Stimulated activated CD4-positive, alpha-beta T cell treated with anti-CD3 and anti-CD28 coated beads, TNF-alpha, amount 100 ng/mL, for 24 hours (primary cell): ENCODE measurements at regions not wholly inside any gene's neighbourhood (a gene's known extent, or its start where the extent isn't known, plus 50 kb on each side); places are given as distances from the start of the nearest gene placed in this dataset.

Source experiments
- DNase-seq, 3 experiments: peaks; one replicate each; pipeline ENCODE4 v3.0.0-alpha.2; 2020; ENCODE audit warnings: low read depth in 3 of 3

DNA sequence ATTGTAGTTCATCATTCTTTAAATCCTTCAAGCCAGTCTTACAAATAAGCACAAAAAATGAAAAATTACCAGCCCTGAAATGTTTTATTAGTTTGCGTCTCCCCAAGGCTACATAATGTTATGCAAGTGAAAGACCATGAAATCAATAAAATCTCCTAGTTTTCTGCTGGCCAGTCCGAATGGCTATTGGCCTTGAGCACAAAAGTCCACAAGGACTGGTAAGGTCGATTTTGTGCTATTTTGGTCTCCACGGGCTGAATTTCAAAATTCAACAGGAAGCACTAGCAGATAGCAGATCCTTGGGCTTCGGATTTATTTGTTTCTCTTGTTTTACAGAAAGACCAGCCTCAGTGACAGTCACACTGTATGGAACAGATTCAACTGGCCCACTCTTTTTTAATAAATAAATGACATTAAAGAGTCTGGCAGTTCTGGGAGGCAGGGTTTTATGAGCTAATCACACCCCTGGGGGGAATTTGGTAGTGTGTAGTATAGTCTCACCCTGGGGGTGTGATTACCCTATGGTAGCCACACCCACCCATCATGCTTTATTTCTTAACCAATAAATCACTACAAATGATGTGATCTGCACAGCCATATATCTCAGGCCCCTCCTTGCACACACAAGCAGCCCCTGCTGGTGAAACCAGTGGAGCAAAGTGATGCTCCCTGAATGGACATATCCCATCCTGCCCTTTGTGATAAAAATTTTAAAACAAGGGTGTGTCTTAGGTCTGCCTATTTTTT is 51.1 kb upstream of the TMEM33 start:
- no peak for DNase-seq

DNA sequence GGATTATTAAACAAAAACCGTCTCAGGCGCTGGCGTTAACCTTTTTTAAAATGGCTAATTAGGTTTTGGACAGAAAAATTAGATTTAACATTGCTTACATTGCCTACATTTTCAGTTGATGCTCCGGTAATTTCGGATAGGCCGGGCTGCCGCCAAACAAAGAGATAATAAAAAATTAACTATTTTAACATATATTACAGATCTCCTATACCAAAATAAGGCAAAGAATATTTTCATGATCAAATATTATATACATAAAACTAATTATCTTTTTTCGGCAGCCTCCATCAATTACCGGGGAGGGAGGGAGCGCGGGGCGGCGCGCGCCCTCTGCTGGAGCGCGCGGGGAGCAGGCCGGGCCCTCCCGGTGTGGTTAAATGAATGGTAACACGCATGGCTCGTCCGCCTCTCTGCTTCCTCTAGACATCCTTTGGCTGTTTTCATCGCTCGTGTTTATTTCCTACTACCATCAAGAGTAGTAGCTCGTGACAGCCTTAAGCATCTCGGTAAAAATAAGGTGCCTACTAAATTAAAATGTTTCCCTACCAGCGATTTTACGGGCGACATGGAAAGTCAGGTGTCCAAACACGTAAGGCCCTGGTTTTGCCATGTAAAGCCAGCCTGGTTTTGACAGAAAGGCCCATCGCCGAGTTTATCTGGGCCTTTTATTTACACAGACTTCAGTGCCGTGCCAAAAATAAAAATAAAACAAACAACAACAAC is 52.4 kb upstream of the TMEM33 start:
- DNase-seq: peak; percentile 22 to 48 (median 37)

DNA sequence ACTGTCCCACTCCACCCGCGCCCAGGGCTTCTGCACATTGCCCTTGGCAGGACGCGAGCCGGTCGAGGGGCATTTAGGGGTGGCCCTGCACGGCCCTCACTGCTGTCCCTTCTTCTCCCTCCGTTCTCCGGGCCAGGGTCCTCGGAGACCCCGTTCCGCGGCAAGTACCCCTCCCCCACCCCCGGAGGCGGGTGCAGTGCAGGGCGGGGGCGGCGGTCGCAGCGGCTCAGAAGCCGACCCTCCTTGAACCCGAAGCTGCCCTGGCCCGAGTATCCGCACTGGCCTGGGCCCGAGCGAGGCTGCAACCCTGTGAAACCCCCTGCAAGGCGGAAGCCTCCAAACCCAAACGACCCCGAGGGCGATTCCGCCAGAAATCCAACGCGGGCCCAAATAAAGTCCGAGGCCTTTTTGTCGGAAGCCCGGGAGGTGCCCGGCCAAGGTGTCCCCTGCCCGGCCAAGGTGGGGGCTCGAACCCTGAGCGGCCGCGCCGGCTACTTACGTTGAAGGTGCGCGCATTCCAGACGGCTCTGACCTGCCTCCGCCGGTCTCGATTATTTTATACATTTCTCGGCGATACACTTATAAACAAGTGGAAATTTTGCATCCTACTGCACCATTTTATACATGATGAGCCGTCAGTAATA is 53.1 kb upstream of the TMEM33 start:
- no peak for DNase-seq

DNA sequence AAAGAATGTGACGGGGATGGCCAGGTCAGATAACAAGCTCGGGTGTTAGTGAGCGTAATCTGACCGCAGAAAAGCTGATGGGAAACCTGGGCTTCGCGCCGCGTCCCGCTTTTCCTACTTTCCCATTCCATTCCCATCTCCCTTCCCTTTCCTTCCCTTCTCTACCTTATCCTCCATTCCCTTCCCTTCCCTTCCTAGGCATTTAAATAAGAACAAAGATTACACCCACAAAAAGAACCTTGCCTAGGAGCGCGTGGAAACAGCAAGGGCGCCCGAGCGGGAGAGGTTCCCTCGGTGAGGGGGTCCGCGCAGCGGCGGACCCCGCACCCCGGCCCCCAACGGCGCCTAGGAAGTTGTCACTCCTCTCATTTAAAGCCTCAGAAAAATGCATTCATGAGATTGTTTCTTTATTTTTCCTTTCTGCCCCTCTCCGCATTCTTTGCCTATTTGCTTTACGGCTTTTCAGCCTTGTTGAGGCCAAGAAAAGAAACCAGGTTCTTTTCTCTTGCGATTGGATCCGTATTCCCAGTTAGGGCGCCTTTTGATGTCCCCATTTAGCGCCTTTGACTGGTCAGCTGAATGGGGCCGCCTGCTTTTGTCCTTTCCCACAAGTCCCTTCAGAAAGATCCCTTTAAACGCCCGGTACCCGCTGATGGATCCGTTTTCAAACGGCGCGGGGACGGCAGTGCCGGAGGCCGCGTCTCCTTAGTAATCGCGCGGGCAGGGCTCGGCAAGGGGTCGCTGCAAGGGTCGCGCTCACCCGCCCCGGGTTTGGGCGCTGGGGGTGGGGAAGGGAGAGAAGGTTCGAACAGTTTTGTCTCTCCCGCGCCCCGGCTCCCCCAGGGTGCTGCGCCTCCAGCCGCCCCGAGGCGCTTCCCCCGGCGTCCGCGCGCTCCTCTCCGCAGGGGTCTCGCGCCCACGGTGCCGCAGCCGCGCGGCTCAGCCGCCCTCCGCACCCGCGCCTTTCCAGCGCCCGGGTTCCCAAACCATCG is 54.1 kb upstream of the TMEM33 start:
- no peak for DNase-seq

DNA sequence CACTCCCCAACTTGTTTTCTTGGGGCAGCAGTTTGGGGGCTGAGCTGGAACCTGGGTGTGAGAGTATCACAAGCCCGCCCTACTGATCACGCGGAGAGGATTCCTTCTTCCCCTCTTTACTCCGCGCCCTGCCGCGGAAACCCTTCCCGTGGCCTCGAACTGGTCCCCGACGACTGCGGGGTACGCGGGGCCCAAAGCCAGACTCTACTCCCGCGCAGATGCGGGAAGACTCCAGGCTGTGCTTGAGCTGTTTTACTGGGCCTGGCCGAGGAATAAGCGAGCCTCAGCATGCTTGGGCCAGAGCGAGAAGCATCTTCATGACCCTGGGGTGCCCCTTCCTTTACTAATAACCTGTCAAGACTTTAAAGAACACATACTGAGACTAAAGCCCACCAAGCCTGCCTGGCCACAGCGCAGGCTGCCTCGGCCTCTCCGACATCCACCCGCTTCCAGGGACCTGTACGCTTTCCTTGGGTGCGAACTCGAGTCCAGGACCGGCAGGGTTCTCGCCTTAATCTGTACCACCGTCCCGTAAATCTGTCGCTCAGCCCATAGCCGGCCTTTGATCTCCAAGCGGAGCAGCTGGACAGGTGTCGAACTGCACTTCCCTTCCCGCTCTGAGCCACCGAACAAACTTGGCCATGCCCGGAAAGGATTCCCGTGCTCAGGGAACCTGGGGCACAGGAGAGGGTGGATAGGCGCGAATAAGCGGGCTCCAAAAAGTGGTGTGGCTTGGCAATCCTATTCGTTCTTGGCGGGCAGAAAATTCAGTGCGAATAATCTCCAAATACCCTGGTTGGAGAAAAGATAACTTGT is 55.0 kb upstream of the TMEM33 start:
- no peak for DNase-seq

DNA sequence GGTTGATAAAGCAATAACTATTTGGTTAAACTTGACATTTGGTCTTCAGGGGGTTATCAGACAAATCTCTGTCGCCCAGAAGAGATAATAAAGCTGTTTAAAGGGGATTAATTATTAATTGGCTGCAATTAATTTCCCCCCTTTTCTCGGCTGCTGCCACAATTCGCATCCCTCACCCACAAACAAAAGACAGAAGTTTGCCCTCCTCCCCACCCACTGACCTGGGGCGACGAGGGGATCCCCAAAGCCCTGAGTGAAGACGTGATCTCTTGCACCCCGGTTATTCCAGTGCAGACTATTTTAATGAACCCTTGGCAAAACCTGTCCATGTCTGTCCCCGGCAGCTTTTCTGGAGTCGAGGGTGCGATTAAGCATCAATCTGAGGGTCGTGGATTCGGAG is 55.7 kb upstream of the TMEM33 start:
- DNase-seq: no peak

DNA sequence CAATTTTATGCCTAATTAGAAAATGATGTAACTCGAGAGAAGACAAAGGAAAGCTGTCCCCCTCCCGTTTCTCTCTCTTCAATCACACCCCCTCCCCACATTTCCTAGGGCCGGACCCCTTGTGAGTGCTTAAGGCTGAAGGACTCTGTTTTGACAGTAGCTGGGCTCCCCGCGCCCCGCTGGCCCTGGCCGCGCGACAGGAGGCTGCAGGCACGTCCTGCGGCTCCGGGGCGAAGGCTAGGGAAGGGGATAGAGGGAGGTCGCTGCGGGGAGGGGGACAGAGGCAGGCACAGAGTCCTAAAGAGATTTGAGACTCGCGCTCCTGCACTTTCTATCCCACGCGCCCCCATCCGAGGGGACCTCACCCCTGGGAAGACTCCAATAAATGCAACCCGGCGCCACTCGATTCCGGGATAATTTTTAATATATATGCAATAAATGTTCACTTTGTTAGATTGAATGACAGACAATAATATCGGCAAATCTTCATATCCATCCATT is 56.2 kb upstream of the TMEM33 start:
- no peak for DNase-seq

DNA sequence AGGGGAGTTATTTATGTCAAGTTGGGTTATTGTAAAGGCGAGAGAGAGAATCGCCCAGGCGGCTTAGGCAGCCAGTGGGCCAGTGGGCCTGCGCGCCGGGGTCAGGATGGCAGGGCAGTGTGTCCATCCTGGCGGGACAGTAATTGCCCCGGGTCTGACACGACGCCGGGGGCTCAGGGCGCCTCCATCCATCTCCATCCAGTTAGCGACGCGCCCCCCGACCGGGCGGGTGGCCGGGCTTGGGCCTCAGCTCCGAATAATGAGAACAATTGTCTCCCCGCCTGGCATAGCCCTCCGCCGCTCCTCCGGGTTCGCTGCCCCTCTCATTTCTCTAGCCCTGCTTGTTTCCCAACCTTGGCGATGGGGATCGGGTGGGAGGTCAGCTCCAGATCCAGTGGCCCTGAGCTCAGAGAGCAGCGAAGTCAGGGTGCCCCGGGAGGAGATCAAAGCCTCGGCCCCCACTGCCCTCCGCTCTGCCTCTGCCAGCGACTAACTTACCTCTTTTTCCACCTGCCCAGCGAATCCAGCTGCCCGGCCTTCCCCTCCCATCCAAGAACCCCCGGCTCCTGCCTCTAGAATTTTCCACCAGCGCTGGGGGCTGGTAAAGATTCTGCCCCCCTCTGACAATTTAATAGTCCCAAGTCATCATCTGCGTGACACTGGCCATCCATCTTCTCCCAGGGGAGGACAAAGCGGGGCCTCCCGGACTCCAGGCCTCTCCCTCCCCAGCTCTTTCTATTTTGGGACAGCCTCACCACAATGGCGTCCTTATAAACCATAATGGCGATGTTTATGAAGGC is 56.9 kb upstream of the TMEM33 start:
- DNase-seq: no peak

DNA sequence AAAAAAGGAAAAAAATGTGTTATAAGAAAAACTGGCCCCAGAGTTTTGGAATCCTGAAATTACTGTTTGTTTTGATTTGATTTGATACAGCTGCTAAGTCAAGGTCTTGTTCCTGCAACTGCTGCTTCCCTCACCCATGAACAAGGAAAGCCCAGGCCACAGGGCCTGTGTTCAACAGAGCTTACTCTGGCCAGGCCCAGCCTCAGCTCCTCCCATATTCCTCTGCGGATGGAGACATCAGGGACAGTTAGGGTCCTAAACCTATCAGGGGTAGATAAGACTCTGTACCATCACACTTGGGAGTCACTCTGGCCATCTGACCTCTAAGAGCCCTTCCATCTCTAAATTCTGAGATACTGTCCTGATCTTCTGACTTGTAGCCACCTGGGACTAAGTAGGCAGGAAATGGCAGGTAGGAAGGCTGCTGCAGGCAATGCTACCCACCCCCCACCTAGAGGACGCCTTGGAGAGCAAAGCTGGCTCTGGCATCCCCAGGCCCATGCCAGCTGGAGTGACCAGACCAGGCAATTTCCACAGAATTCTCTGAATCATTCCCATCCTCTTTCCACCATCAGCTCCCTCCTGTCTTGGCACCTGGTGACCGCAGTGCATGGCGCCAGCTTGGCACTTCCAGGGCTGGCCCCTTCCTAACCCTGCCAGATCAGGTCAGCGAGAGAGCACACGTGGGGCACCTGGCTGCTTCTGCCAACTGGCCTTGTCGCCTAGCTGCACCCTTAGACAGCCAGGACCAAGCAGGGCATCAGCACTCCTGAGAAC is 58.0 kb upstream of the TMEM33 start:
- DNase-seq: no peak

DNA sequence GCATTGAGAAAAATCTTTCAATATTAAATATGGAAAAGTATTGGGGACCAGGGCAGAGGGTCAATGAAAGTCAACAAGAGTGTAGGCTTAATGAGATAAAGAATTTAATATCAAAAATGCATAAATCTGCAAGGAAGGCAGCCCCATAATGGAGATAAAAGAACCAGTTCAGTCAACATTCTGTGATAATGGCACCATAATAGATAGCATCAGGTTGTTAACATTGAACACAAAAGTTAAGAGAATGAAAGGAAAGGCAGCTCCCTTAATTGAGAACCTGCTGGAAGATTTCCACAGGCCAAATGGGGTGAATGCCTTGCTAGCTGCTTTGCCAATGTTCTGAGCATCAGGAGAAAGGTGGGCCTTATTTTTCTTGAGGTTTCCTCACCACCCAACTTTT is 60.4 kb upstream of the TMEM33 start:
- no peak for DNase-seq

DNA sequence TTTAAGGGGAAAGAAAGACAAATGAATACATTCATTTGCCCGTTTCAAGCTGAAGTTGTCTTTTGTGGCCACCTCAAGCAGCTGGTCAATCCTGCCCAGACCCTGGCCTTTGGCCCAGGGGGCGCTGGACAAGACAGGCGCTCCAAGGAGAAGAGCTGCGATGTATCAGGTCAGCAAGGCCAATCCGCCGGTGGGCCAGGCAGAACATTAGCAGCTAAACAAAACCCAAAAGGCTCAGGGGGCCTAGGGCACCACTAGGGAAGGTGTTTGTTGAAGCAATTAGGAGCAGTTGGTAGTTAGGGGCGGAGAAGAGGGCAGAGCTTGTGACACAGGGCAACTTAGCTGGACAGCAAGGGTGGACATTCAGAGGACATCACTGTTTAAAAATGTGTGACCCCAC is 60.8 kb upstream of the TMEM33 start:
- no peak for DNase-seq

DNA sequence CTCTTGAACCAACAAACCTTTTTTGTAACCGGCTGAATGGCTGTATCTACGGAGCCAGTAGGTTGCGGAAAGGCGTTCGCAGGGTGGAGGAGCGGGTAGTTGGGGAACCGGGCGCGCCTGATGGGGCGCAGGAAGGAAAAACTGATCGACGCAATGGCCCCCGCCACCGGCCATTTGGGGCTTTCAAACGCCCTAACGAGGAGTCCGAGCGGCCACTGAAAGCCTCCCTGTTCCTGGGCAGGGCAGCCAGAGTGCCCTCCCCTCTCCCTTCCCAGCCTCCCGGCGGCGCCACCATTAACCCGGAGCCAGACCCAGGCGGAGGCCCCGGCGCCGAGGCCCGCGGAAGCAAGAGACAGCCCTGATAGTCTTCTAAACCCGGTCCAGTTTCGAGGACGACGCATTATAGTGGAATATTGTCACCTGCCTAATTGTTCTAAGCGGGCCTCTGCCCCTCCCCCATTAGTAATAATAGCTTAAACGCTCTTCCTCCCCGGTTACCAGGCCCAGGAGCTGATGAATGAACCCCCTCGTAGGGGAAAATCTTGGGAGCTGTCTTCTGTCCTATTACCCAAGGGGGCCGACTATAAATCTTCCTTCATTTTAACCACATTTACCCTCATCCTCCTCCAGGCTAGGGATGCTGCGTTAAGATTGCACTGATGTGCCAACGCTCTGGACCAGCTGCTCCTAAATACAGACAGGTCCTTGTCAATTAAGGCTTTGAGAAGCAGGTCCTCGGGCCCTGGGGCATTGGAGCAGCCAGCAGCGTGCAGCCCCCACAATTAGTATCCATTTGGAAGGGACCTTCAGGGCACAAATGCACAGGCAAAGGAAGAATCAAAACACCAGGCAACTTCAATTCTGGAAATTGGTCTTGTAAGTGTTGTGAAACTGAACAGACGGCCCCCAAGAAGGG is 61.6 kb upstream of the TMEM33 start:
- no peak for DNase-seq

DNA sequence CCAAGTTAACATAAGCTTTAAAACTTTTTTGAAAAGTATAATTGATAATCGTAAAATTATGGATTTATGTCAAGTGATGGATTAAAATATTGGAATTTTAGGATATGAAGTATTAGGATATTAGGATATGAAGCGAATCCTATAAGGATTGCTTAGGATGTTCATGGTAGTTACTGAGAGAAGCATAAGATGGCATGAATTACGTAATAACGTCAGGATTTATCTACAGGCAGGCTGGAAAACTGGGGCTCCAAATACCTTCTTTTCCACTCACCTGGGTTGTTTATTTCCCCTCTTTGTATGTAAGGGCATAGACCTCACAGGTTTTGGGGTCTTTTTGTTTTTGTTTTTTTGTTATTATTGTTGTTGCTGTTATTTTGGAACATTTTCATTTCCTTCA is 65.2 kb upstream of the TMEM33 start:
- no peak for DNase-seq

DNA sequence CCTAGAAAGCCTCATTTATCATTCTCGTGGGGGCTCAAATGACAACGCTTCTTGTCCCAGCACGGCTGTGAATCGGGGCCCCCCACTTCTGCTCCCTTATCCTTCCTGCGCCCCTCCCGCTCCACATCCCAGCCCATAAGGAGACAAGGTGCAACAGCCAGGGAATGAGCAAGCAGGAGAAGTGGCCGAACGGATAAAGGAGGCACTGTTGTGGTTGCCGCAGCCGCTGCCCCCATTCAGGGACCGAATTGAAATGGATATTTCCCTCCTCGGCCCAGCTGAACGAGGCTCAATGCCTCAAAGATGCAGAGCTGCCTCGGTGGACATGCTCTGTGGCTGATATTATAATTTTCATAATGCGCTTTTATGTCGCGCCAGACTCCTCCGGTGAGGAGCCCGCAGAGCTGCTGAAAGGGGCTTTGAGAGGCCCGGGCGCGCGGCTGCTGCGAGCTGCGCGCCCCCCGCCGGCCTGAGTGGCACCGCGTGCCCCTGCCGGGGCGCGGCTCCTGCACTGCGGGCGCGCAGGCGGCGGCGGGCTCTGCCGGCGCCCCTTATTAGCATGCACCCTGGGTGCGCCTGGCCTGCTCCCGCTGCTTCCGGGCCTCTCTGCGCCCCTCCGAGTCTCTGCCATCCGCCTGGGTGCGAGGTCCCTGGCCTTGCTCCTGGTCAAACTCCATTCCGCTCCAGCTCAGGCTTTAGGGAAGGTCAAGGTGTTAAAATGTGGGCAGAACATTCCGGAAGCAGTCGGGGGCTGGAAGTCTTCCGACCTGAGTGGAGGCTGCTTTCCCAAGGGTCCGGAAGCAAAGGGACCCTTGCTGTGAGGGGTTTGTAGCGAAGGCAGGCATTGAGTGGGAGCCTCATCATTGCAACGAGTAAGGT is 68.2 kb upstream of the TMEM33 start:
- no peak for DNase-seq

DNA sequence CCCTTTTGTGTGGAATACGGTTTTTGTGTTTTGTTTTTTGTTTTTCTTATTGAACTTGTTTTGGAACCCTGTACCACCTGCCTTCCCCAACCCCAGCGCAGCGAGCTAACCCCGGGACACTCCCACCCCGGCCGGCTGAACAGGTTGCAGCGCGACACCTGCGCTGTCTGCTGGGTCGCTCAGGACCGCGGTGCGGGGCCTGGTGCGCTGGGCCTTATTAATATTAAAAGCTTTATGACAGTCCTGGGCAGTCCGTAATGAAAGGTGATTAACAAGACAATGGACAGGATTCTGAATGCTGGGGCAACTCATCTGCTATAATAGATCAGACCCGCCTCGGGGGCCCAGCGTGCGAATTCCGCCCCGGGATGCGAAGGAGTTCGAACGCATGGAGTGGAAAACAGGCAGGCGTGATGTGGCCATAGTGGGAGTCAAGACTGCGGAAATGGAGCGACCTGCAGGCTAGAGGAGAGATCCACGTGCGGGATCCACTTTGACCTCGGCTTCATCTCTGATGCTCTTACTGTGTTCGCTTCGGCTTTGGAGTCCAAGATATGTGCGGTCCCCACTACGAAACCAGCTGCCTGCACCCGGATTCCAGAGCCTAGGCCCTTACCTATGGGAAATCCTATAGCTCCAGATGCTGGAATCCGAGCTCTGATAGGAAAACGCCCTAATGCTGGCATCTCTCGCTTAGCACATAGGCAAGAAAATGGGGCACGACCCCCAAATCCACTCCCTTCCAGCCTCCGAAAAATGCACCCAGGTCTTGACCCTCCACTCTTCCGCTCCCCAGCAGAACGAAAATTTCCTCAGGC is 69.0 kb upstream of the TMEM33 start:
- DNase-seq: no peak

DNA sequence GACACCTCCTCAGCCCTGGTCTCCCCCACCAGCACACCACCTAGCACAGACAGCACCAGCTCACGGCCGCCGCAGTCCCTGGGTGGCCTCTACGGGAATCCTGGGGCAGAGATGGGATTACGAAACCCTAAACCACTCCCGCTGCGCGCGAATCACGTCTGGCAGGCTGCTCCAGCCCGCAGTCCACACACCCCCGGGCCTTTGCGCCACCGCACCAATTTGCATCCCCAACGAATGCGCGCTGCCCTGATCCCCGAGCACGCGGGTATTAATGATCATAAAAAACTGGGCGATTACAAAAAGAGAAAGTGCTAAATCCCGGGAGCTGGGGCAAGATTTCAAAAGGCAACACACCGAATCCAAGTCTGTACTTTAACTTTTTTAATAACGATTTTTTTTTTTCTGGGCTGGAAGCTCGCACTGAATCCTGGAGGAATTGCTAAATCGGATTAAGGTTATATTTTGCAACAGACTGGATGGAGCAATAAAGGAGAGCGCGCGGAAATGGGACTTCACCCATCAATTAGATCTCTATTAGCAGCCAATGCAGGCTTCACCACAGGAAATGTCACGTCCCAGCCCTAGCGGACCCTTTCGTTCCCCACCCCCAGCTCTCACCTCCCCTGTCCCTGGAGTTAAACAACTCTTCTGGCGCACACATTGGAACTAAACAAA is 69.8 kb upstream of the TMEM33 start:
- no peak for DNase-seq
